K562 (cell line): ENCODE measurements at regions not wholly inside any gene's neighbourhood (a gene's known extent, or its start where the extent isn't known, plus 50 kb on each side); places are given as distances from the start of the nearest gene placed in this dataset.
A peak's percentile ranks its signal among the peaks of the same experiment; 100 is the strongest.

Experiments
- GTF2A2 ChIP-seq: IDR thresholded peaks from 2 replicates; pipeline ENCODE4 v1.6.1; 2016; ENCODE audit warnings: mild to moderate bottlenecking, missing genetic modification characterization, missing compliant biosample characterization
- GTF2E2 ChIP-seq: fragments of 200-800 bp; sonication (Bioruptor generic); IDR thresholded peaks from 2 replicates; pipeline ENCODE4 v1.6.1; 2016; ENCODE audit warnings: missing genetic modification characterization, missing compliant biosample characterization
- HDAC3 ChIP-seq: fragments of 450-650 bp; IDR thresholded peaks from 2 replicates; pipeline ENCODE4 v1.6.1; 2018; ENCODE audit warnings: borderline replicate concordance, mild to moderate bottlenecking, moderate library complexity; ENCODE audit not compliant: partially characterized antibody
- L3MBTL2 ChIP-seq: fragments of 450-650 bp; IDR thresholded peaks from 2 replicates; pipeline ENCODE4 v1.6.1; 2016; ENCODE audit warnings: mild to moderate bottlenecking, moderate library complexity
- MAZ ChIP-seq, 2 experiments: fragments of 450-650 bp in 1 of 2; sonication (generic) in 1 of 2; formaldehyde crosslinking; IDR thresholded peaks in 1 of 2; conservative IDR thresholded peaks in 1 of 2; 2 replicates each; pipeline versions ENCODE4 v1.4.0 to v1.5.0; 2020; ENCODE audit warnings: mild to moderate bottlenecking in 1 of 2, missing genetic modification reagents in 1 of 2
- MIER1 ChIP-seq: fragments of 450-650 bp; IDR thresholded peaks from 2 replicates; pipeline ENCODE4 v1.6.1; 2016; ENCODE audit warnings: antibody characterized with exemption, mild to moderate bottlenecking, low read depth
- NFATC3 ChIP-seq: fragments of 450-650 bp; IDR thresholded peaks from 2 replicates; pipeline ENCODE4 v1.6.1; 2017; ENCODE audit warnings: mild to moderate bottlenecking
- PHB2 ChIP-seq: fragments of 450-650 bp; IDR thresholded peaks from 2 replicates; pipeline ENCODE4 v1.6.1; 2017; ENCODE audit warnings: low read depth
- POLR3G ChIP-seq: IDR thresholded peaks from 2 replicates; pipeline ENCODE4 v1.6.1; 2011; ENCODE audit not compliant: insufficient read length, insufficient replicate concordance; ENCODE audit errors: extremely low read depth
- RCOR1 ChIP-seq, 2 experiments: IDR thresholded peaks; 2 replicates each; pipeline ENCODE4 v1.6.1; 2012; ENCODE audit warnings: low read depth in 2 of 2, low read length in 2 of 2, borderline replicate concordance in 1 of 2, improper control_type of control experiment in 1 of 2
- ZFX ChIP-seq: sonication (generic); formaldehyde crosslinking; IDR thresholded peaks from 2 replicates; pipeline ENCODE4 v1.8.0; 2022; ENCODE audit warnings: mild to moderate bottlenecking, missing genetic modification reagents, moderate library complexity
- ZKSCAN3 ChIP-seq: fragments of 250-450 bp; sonication (Bioruptor Pico); IDR thresholded peaks from 2 replicates; pipeline ENCODE4 v1.4.0; 2020
- ZNF12 ChIP-seq: sonication (generic); formaldehyde crosslinking; IDR thresholded peaks from 2 replicates; pipeline ENCODE4 v1.4.0; 2020; ENCODE audit warnings: mild to moderate bottlenecking, missing genetic modification reagents
- ZNF140 ChIP-seq: fragments of 250-450 bp; sonication (Bioruptor Pico); IDR thresholded peaks from 2 replicates; pipeline ENCODE4 v1.8.0; 2021; ENCODE audit warnings: moderate library complexity, mild to moderate bottlenecking, inconsistent platforms
- TF ChIP-seq, protein P1 (sequence below): sonication (generic); formaldehyde crosslinking; IDR thresholded peaks from 2 replicates; pipeline ENCODE4 v1.8.1; 2023; ENCODE audit warnings: mild to moderate bottlenecking, missing genetic modification reagents
- TF ChIP-seq, protein P2 (sequence below): IDR thresholded peaks from 3 replicates; pipeline ENCODE4 v1.6.1; 2011; ENCODE audit warnings: borderline replicate concordance, mild to moderate bottlenecking, moderate library complexity; ENCODE audit not compliant: insufficient read length; ENCODE audit errors: extremely low read depth
- TF ChIP-seq, protein P3 (sequence below): fragments of 250-450 bp; sonication (Bioruptor Pico); IDR thresholded peaks from 2 replicates; pipeline ENCODE4 v1.5.0; 2020; ENCODE audit warnings: mild to moderate bottlenecking, borderline replicate concordance
- TF ChIP-seq, protein P4 (sequence below): fragments of 450-650 bp; formaldehyde crosslinking; IDR thresholded peaks from 2 replicates; pipeline ENCODE4 v1.4.0; 2020; ENCODE audit warnings: mild to moderate bottlenecking, moderate library complexity

DNA sequence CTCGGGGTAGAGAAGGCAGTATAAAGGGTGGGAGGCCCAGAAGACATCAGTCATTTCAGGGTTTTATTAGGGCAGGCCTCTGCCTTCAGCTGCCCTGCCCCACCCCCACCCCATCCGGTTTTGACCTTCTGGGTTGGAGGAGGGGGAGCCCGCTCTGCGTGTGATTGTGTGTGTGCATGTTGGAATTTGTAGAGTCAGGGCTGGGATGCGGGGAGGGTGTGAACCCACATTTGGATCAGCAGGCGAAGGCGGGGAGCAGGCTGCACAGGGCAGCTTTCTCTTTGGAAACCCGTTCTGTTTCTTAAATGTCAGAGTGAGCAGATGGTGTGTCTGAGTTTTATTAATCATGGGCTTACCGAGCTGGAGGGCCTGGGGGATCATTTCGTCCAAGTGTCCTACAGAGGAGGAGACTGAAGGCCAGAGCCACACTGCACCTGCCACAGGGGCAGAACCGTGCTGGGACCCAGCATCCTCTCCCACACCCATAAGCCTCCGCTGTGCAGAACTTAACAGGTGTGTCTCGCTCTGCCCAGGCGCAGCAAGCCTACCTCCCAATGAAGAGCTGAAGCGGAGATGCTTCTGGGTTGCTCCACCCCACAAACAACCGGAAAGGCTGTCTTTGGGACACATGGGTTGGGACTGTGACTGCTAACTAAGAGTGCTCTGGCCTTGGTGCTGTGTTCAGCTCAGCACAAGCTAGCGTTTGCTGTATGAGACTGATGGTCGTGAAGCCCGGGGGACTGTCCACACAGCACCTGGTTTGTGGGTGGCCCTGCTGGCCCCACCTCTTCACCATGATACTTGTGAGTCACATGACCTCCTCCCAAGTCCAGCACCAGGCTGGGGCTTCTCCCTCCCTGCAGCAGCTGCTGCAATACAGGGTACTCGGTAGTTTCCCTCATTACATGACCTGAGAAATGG, 70.9 kb upstream of the GSE1 start (continued):
- TF ChIP-seq, protein P1, sequence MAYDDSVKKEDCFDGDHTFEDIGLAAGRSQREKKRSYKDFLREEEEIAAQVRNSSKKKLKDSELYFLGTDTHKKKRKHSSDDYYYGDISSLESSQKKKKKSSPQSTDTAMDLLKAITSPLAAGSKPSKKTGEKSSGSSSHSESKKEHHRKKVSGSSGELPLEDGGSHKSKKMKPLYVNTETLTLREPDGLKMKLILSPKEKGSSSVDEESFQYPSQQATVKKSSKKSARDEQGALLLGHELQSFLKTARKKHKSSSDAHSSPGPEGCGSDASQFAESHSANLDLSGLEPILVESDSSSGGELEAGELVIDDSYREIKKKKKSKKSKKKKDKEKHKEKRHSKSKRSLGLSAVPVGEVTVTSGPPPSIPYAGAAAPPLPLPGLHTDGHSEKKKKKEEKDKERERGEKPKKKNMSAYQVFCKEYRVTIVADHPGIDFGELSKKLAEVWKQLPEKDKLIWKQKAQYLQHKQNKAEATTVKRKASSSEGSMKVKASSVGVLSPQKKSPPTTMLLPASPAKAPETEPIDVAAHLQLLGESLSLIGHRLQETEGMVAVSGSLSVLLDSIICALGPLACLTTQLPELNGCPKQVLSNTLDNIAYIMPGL (CRISPR knock-in tag), result no peak
- TF ChIP-seq, protein P2, sequence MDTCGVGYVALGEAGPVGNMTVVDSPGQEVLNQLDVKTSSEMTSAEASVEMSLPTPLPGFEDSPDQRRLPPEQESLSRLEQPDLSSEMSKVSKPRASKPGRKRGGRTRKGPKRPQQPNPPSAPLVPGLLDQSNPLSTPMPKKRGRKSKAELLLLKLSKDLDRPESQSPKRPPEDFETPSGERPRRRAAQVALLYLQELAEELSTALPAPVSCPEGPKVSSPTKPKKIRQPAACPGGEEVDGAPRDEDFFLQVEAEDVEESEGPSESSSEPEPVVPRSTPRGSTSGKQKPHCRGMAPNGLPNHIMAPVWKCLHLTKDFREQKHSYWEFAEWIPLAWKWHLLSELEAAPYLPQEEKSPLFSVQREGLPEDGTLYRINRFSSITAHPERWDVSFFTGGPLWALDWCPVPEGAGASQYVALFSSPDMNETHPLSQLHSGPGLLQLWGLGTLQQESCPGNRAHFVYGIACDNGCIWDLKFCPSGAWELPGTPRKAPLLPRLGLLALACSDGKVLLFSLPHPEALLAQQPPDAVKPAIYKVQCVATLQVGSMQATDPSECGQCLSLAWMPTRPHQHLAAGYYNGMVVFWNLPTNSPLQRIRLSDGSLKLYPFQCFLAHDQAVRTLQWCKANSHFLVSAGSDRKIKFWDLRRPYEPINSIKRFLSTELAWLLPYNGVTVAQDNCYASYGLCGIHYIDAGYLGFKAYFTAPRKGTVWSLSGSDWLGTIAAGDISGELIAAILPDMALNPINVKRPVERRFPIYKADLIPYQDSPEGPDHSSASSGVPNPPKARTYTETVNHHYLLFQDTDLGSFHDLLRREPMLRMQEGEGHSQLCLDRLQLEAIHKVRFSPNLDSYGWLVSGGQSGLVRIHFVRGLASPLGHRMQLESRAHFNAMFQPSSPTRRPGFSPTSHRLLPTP, result no peak
- TF ChIP-seq ZNF12 (no peak), NFATC3 (no peak), GTF2A2 (no peak), GTF2E2 (tag) (no peak), HDAC3 (no peak), ZKSCAN3 (CRISPR knock-in tag) (no peak), MAZ (CRISPR knock-in tag; conservative IDR thresholded peaks at IDR 0.05 in 1 of 2, IDR thresholded peaks at IDR 0.05 in 1 of 2) (peak in 1 of 2 experiments; percentile 70; a peak in 2 of 4 replicates), PHB2 (no peak), ZNF140 (CRISPR knock-in tag) (no peak), L3MBTL2 (0 out of 2 replicates have a peak, but pooled peaks have one; percentile 48), ZFX (CRISPR knock-in tag) (no peak; the same call in 1 of the 2 replicates), POLR3G (no peak), MIER1 (no peak), RCOR1 (IDR thresholded peaks at IDR 0.05; ENCODE audit: borderline replicate concordance in 1 of 2, low read depth in 2 of 2, low read length in 2 of 2) (no peak)
- TF ChIP-seq, protein P3, sequence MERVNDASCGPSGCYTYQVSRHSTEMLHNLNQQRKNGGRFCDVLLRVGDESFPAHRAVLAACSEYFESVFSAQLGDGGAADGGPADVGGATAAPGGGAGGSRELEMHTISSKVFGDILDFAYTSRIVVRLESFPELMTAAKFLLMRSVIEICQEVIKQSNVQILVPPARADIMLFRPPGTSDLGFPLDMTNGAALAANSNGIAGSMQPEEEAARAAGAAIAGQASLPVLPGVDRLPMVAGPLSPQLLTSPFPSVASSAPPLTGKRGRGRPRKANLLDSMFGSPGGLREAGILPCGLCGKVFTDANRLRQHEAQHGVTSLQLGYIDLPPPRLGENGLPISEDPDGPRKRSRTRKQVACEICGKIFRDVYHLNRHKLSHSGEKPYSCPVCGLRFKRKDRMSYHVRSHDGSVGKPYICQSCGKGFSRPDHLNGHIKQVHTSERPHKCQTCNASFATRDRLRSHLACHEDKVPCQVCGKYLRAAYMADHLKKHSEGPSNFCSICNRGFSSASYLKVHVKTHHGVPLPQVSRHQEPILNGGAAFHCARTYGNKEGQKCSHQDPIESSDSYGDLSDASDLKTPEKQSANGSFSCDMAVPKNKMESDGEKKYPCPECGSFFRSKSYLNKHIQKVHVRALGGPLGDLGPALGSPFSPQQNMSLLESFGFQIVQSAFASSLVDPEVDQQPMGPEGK, result no peak
- TF ChIP-seq, protein P4, sequence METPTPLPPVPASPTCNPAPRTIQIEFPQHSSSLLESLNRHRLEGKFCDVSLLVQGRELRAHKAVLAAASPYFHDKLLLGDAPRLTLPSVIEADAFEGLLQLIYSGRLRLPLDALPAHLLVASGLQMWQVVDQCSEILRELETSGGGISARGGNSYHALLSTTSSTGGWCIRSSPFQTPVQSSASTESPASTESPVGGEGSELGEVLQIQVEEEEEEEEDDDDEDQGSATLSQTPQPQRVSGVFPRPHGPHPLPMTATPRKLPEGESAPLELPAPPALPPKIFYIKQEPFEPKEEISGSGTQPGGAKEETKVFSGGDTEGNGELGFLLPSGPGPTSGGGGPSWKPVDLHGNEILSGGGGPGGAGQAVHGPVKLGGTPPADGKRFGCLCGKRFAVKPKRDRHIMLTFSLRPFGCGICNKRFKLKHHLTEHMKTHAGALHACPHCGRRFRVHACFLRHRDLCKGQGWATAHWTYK (CRISPR knock-in tag), result no peak
